Adrenal gland (tissue), 5 donors: ENCODE measurements at regions not wholly inside any gene's neighbourhood (a gene's known extent, or its start where the extent isn't known, plus 50 kb on each side); places are given as distances from the start of the nearest gene placed in this dataset.

Experiments used
- POLR2A ChIP-seq, 2 donors: fragments of 450-650 bp; IDR thresholded peaks; one replicate each; pipeline ENCODE4 v1.6.1; 2017; ENCODE audit warnings: antibody characterized with exemption in 2 of 2, mild to moderate bottlenecking in 2 of 2, moderate library complexity in 1 of 2
- TF ChIP-seq, protein P1 (sequence below), 6 experiments: fragments of 450-650 bp in 4 of 6; fragments of 200-600 bp in 2 of 6; sonication (generic) in 1 of 6; IDR thresholded peaks; 1 replicate in 5 of 6; 2 replicates in 1 of 6; pipeline versions ENCODE4 v1.5.1 to v1.8.0; 2016 to 2021; ENCODE audit warnings: antibody characterized with exemption in 6 of 6, mild to moderate bottlenecking in 2 of 6, moderate library complexity in 1 of 6
- donor health status: DM: no; HTN: no; CAD: no.

DNA sequence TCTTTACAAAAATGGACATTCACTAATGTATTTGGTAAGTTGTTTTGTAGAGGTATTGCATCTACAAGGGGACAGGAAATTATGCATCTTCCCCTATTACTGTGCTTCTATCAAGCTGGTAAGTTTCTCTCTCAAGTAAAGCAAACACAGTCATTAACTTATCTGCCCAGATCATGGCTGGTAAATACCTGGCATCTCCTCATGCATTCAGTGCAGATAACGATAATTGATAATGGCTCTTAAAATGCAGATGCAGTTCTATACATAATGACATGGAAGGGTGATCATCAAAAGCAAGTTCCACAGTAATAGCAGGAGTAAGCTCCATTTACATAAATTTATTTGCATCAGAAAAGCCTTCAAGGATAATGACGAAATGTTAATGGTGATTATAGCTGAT lies 122.4 kb downstream of the SIPA1L2 start:
- TF ChIP-seq, protein P1, sequence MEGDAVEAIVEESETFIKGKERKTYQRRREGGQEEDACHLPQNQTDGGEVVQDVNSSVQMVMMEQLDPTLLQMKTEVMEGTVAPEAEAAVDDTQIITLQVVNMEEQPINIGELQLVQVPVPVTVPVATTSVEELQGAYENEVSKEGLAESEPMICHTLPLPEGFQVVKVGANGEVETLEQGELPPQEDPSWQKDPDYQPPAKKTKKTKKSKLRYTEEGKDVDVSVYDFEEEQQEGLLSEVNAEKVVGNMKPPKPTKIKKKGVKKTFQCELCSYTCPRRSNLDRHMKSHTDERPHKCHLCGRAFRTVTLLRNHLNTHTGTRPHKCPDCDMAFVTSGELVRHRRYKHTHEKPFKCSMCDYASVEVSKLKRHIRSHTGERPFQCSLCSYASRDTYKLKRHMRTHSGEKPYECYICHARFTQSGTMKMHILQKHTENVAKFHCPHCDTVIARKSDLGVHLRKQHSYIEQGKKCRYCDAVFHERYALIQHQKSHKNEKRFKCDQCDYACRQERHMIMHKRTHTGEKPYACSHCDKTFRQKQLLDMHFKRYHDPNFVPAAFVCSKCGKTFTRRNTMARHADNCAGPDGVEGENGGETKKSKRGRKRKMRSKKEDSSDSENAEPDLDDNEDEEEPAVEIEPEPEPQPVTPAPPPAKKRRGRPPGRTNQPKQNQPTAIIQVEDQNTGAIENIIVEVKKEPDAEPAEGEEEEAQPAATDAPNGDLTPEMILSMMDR (IDR thresholded peaks at IDR 0.05) = no peak
- no peak for TF ChIP-seq POLR2A (IDR thresholded peaks at IDR 0.05)
